HG03064 (cell line): ENCODE measurements at regions not wholly inside any gene's neighbourhood (a gene's known extent, or its start where the extent isn't known, plus 50 kb on each side); places are given as distances from the start of the nearest gene placed in this dataset.

Source experiments
- ATAC-seq: cut with Tn5 transposase; IDR thresholded peaks from one replicate; pipeline ENCODE4 v1.9.1; 2021; ENCODE audit warnings: low read depth; ENCODE audit not compliant: unreplicated experiment

- ATAC-seq: no peak
Measured at GRCh38 chr7:54701982-54702381, 57.0 kb downstream of the SEC61G start.

GRCh38 chr7:54699715-54700114 lies 59.3 kb downstream of the SEC61G start:
- ATAC-seq: no peak

- no peak for ATAC-seq
Measured at GRCh38 chr7:54697659-54698186, 61.3 kb downstream of the SEC61G start.

GRCh38 chr7:54690892-54691291 lies 68.1 kb downstream of the SEC61G start:
- no peak for ATAC-seq

GRCh38 chr7:54690050-54690443 lies 69.0 kb downstream of the SEC61G start:
- no peak for ATAC-seq

GRCh38 chr7:54689394-54690049 lies 69.5 kb downstream of the SEC61G start:
- no peak for ATAC-seq

- ATAC-seq: no peak
Measured at GRCh38 chr7:54687462-54688212, 71.4 kb downstream of the SEC61G start.

GRCh38 chr7:54680377-54681005 lies 78.5 kb downstream of the SEC61G start:
- ATAC-seq: no peak

- no peak for ATAC-seq
Measured at GRCh38 chr7:54679490-54679817, 79.6 kb downstream of the SEC61G start.

- ATAC-seq: no peak
Measured at GRCh38 chr7:54678763-54679489, 80.1 kb downstream of the SEC61G start.

- no peak for ATAC-seq
Measured at GRCh38 chr7:54674891-54675290, 84.1 kb downstream of the SEC61G start.

GRCh38 chr7:54672519-54672918 lies 86.5 kb downstream of the SEC61G start:
- no peak for ATAC-seq

- ATAC-seq: peak; percentile 81
Measured at GRCh38 chr7:54664235-54665228, 94.5 kb downstream of the SEC61G start.

- peak; percentile 35 for ATAC-seq
Measured at GRCh38 chr7:54663603-54664234, 95.3 kb downstream of the SEC61G start.

GRCh38 chr7:54663186-54663585 lies 95.8 kb downstream of the SEC61G start:
- ATAC-seq: no peak

- no peak for ATAC-seq
Measured at GRCh38 chr7:54662701-54663100, 96.3 kb downstream of the SEC61G start.

- no peak for ATAC-seq
Measured at GRCh38 chr7:54653905-54654304, 105.1 kb downstream of the SEC61G start.

- ATAC-seq: no peak
Measured at GRCh38 chr7:54643064-54643463, 100.9 kb downstream of the VSTM2A start.

- no peak for ATAC-seq
Measured at GRCh38 chr7:54637712-54638396, 95.7 kb downstream of the VSTM2A start.
